GM21360 (cell line): ENCODE measurements at regions not wholly inside any gene's neighbourhood (a gene's known extent, or its start where the extent isn't known, plus 50 kb on each side); places are given as distances from the start of the nearest gene placed in this dataset.

Experiments
- ATAC-seq: cut with Tn5 transposase; IDR thresholded peaks from one replicate; pipeline ENCODE4 v1.9.1; 2021; ENCODE audit warnings: mild to moderate bottlenecking, moderate library complexity; ENCODE audit not compliant: unreplicated experiment

GRCh38 chr18:30376515-30376914, 666.0 kb downstream of the DSC3 start:
- ATAC-seq = no peak

- no peak for ATAC-seq
These were observed 680.5 kb downstream of the DSC3 start for GRCh38 chr18:30361864-30362540.

- no peak for ATAC-seq
These were observed 683.0 kb downstream of the DSC3 start for GRCh38 chr18:30359521-30359920.

- ATAC-seq = no peak
These were observed 684.0 kb downstream of the DSC3 start for GRCh38 chr18:30358555-30358954.

GRCh38 chr18:30352551-30353168, 689.9 kb downstream of the DSC3 start:
- ATAC-seq = no peak

GRCh38 chr18:30350263-30350662, 692.3 kb downstream of the DSC3 start:
- ATAC-seq = no peak

GRCh38 chr18:30343090-30343489, 699.5 kb downstream of the DSC3 start:
- no peak for ATAC-seq

- no peak for ATAC-seq
These were observed 699.9 kb downstream of the DSC3 start for GRCh38 chr18:30342675-30343074.

- no peak for ATAC-seq
These were observed 707.8 kb downstream of the DSC3 start for GRCh38 chr18:30334781-30335180.

GRCh38 chr18:30333310-30333709, 709.2 kb downstream of the DSC3 start:
- ATAC-seq = no peak

- ATAC-seq = no peak
These were observed 713.7 kb downstream of the DSC3 start for GRCh38 chr18:30328839-30329238.

- ATAC-seq = no peak
These were observed 740.4 kb downstream of the DSC3 start for GRCh38 chr18:30302181-30302580.

- no peak for ATAC-seq
These were observed 743.8 kb downstream of the DSC3 start for GRCh38 chr18:30298769-30299168.

GRCh38 chr18:30288662-30289414, 753.7 kb downstream of the DSC3 start:
- no peak for ATAC-seq

- no peak for ATAC-seq
These were observed 761.6 kb downstream of the DSC3 start for GRCh38 chr18:30280861-30281470.

GRCh38 chr18:30280186-30280585, 762.4 kb downstream of the DSC3 start:
- no peak for ATAC-seq

GRCh38 chr18:30277676-30278075, 764.9 kb downstream of the DSC3 start:
- ATAC-seq = no peak

GRCh38 chr18:30271716-30272115, 770.8 kb downstream of the DSC3 start:
- no peak for ATAC-seq

GRCh38 chr18:30265190-30265589, 777.4 kb downstream of the DSC3 start:
- ATAC-seq = no peak

- ATAC-seq = no peak
These were observed 788.2 kb downstream of the DSC3 start for GRCh38 chr18:30254331-30254730.

GRCh38 chr18:30248056-30248455, 794.5 kb downstream of the DSC3 start:
- no peak for ATAC-seq
